ENCODE measurements at regions not wholly inside any gene's neighbourhood (a gene's known extent, or its start where the extent isn't known, plus 50 kb on each side); places are given as distances from the start of the nearest gene placed in this dataset.

GRCh38 chr5:86765778-86766502, 148.2 kb downstream of the COX7C start (continued):
- no peak for TF ChIP-seq ZNF462 (CRISPR knock-in tag; IDR thresholded peaks at IDR 0.05)
- no peak for TF ChIP-seq EZH2 (IDR thresholded peaks at IDR 0.05; ENCODE audit: low read depth, unreplicated experiment)
- no peak for TF ChIP-seq EZH2phosphoT487 (IDR thresholded peaks at IDR 0.05; ENCODE audit: unreplicated experiment)

- peaks cover 16% of the 10 kb centered on the region; the same call in 2 of the 3 replicates for H3K36me3 Mint-ChIP-seq (ENCODE audit: low read depth)
- TF ChIP-seq REST (IDR thresholded peaks at IDR 0.05; ENCODE audit: unreplicated experiment) (no peak), STAT1 (IDR thresholded peaks at IDR 0.05; ENCODE audit: unreplicated experiment) (no peak), CREB1 (CRISPR knock-in tag; IDR thresholded peaks at IDR 0.05; ENCODE audit: low read depth) (no peak), ETS1 (IDR thresholded peaks at IDR 0.05) (no peak), EZH2phosphoT487 (IDR thresholded peaks at IDR 0.05; ENCODE audit: unreplicated experiment) (no peak), ZNF114 (CRISPR knock-in tag; IDR thresholded peaks at IDR 0.05) (no peak), NANOG (IDR thresholded peaks at IDR 0.05; ENCODE audit: borderline replicate concordance) (no peak), CTCF (conservative IDR thresholded peaks at IDR 0.05; ENCODE audit: low read depth in 2 of 2) (no peak)
Observed at GRCh38 chr5:86768699-86769202, 151.0 kb downstream of the COX7C start.

More at GRCh38 chr5:86768699-86769202, 151.0 kb downstream of the COX7C start:
- Mint-ChIP-seq H3K9me3 (peaks cover 30% of the 10 kb centered on the region), H3K27ac (no peak overlapping the region), H3K4me1 (peaks cover 12% of the 10 kb centered on the region), H3K27me3 (ENCODE audit: insufficient read depth, low read depth, poor library complexity) (no peaks in the 10 kb centered on the region), H3K4me3 (no peak overlapping the region)
- peak; percentile 27 for DNase-seq (ENCODE audit: low spot score)
- peaks cover 13% of the 10 kb centered on the region for H3K36me3 ChIP-seq (ENCODE audit: insufficient read depth)
- H4K20me1 ChIP-seq (replicated peaks; ENCODE audit: insufficient read depth) = no peaks in the 10 kb centered on the region
- H3K79me2 ChIP-seq (replicated peaks; ENCODE audit: insufficient read depth) = no peaks in the 10 kb centered on the region
- H3K4me3 ChIP-seq = no peak overlapping the region
- H3F3A ChIP-seq (replicated peaks; ENCODE audit: low read depth) = no peaks in the 10 kb centered on the region
- no peaks in the 10 kb centered on the region for H3K9me2 ChIP-seq (ENCODE audit: insufficient read depth)
- H3K4me2 ChIP-seq = no peak overlapping the region
- H3K27me3 ChIP-seq (ENCODE audit: insufficient read depth) = no peaks in the 10 kb centered on the region
- H2AFZ ChIP-seq = no peak overlapping the region
- no peak for ATAC-seq
- no peaks in the 10 kb centered on the region for H3K4me1 ChIP-seq (ENCODE audit: insufficient read depth)
- no peak overlapping the region for H3K27ac ChIP-seq (ENCODE audit: low read depth)

Measured in GM23338 (cell line).